ENCODE measurements at regions not wholly inside any gene's neighbourhood (a gene's known extent, or its start where the extent isn't known, plus 50 kb on each side); places are given as distances from the start of the nearest gene placed in this dataset.

- FAIRE-seq: peak; percentile 80
- DNase-seq (ENCODE audit: insufficient read length, low spot score): no peak
Measured at GRCh38 chr3:112412494-112412893, 79.5 kb downstream of the CD200 start.

- FAIRE-seq (no peak), DNase-seq (ENCODE audit: insufficient read length, low spot score) (no peak)
Measured at GRCh38 chr3:112413074-112413473, 80.1 kb downstream of the CD200 start.

GRCh38 chr3:112413722-112414121, 80.8 kb downstream of the CD200 start:
- no peak for FAIRE-seq
- DNase-seq (ENCODE audit: insufficient read length, low spot score): no peak
